H1 (cell line): ENCODE measurements at regions not wholly inside any gene's neighbourhood (a gene's known extent, or its start where the extent isn't known, plus 50 kb on each side); places are given as distances from the start of the nearest gene placed in this dataset.

ENCODE experiments used
- CTCF ChIA-PET: fragments of 300-600 bp; sonication (Branson Sonifier 250); formaldehyde crosslinking; loops from one replicate; lab custom pipeline; 2021; ENCODE audit not compliant: partially characterized antibody; lab: Charles Lee
- POLR2A ChIA-PET: fragments of 300-600 bp; sonication (Branson Sonifier 250); formaldehyde crosslinking; loops from one replicate; lab custom pipeline; 2021; ENCODE audit warnings: inconsistent platforms; ENCODE audit not compliant: partially characterized antibody; lab: Charles Lee
- DNase-seq, 2 experiments: peaks; one replicate each; pipeline versions ENCODE4 v3.0.0 to v3.0.0-alpha.2; 2010 to 2022; ENCODE audit warnings: low spot score in 2 of 2, low read depth in 1 of 2, mixed read lengths in 1 of 2
- FAIRE-seq: peaks from 2 replicates; lab custom pipeline; 2011; peaks lifted over from hg19 to GRCh38; lab: Jason Lieb, UNC
- H2AFZ ChIP-seq: 2 replicates; pipeline ENCODE4 v1.8.1; 2012; ENCODE audit warnings: low read length, inconsistent platforms
- H2AK5ac ChIP-seq: 2 replicates; pipeline ENCODE4 v1.6.1; 2013; ENCODE audit warnings: low read depth, low read length
- H2BK120ac ChIP-seq: replicated peaks from 2 replicates; pipeline ENCODE3; 2013; ENCODE audit warnings: low read depth, low read length, inconsistent platforms
- H2BK12ac ChIP-seq: 2 replicates; pipeline ENCODE4 v1.6.1; 2013; ENCODE audit warnings: low read depth, low read length
- H2BK15ac ChIP-seq: 2 replicates; pipeline ENCODE4 v1.6.1; 2013; ENCODE audit warnings: low read length
- H2BK20ac ChIP-seq: 2 replicates; pipeline ENCODE4 v1.6.1; 2013; ENCODE audit warnings: low read length
- H2BK5ac ChIP-seq: 2 replicates; pipeline ENCODE4 v1.6.1; 2013; ENCODE audit warnings: low read depth, low read length
- H3K14ac ChIP-seq: 2 replicates; pipeline ENCODE4 v1.6.1; 2013; ENCODE audit warnings: inconsistent platforms; ENCODE audit not compliant: insufficient read length
- H3K18ac ChIP-seq: 2 replicates; pipeline ENCODE4 v1.6.1; 2013; ENCODE audit warnings: low read length; ENCODE audit errors: extremely low read depth
- H3K23ac ChIP-seq: 2 replicates; pipeline ENCODE4 v1.6.1; 2013; ENCODE audit warnings: inconsistent platforms; ENCODE audit not compliant: insufficient read length
- H3K23me2 ChIP-seq: 2 replicates; pipeline ENCODE4 v1.6.1; 2013; ENCODE audit warnings: low read depth, low read length
- H3K27ac ChIP-seq: 2 replicates; pipeline ENCODE4 v1.6.1; 2011; ENCODE audit warnings: low read depth, low read length, inconsistent platforms
- H3K27me3 ChIP-seq, 4 experiments: replicated peaks in 1 of 4; 1 replicate in 1 of 4; 2 replicates in 3 of 4; pipeline versions ENCODE4 v1.6.1 to v1.8.1; 2011 to 2013; ENCODE audit warnings: low read length in 3 of 4, mild to moderate bottlenecking in 3 of 4, inconsistent platforms in 2 of 4, mixed read lengths in 2 of 4, moderate library complexity in 1 of 4; ENCODE audit not compliant: control insufficient read depth in 3 of 4, insufficient read depth in 3 of 4; ENCODE audit errors: extremely low read depth in 1 of 4
- H3K36me3 ChIP-seq, 4 experiments: 2 replicates each; pipeline versions ENCODE4 v1.6.1 to v1.8.1; 2011 to 2013; ENCODE audit warnings: mild to moderate bottlenecking in 4 of 4, low read length in 3 of 4, moderate library complexity in 2 of 4, control low read depth in 1 of 4, inconsistent platforms in 1 of 4; ENCODE audit not compliant: insufficient read depth in 4 of 4, control insufficient read depth in 2 of 4
- H3K4ac ChIP-seq: replicated peaks from 2 replicates; pipeline ENCODE3; 2013; ENCODE audit warnings: low read length, low read depth, mixed read lengths, inconsistent platforms; ENCODE audit not compliant: insufficient read length
- H3K4me1 ChIP-seq, 4 experiments: replicated peaks in 1 of 4; 1 replicate in 1 of 4; 2 replicates in 3 of 4; pipeline versions ENCODE4 v1.6.1 to v1.8.1; 2011 to 2013; ENCODE audit warnings: low read length in 3 of 4, inconsistent platforms in 2 of 4, mixed read lengths in 1 of 4; ENCODE audit not compliant: insufficient read depth in 4 of 4, control insufficient read depth in 3 of 4
- H3K4me2 ChIP-seq, 2 experiments: 2 replicates each; pipeline versions ENCODE4 v1.6.1 to v1.8.1; 2011 to 2013; ENCODE audit warnings: low read depth in 2 of 2, low read length in 2 of 2, control low read depth in 1 of 2, inconsistent platforms in 1 of 2, mild to moderate bottlenecking in 1 of 2; ENCODE audit not compliant: insufficient read depth in 1 of 2
- H3K4me3 ChIP-seq, 4 experiments: fragments of 200-600, 300-600 bp in 1 of 4; sonication (generic), shearing (Covaris generic), sonication (Bioruptor Twin) in 1 of 4; 2 replicates each; pipeline versions ENCODE4 v1.5.1 to v1.8.1; 2011 to 2016; ENCODE audit warnings: low read length in 4 of 4, low read depth in 3 of 4, control low read depth in 2 of 4, inconsistent platforms in 2 of 4, mild to moderate bottlenecking in 2 of 4, mixed read lengths in 1 of 4, moderate library complexity in 1 of 4; ENCODE audit not compliant: insufficient read depth in 2 of 4; ENCODE audit errors: extremely low read depth in 1 of 4
- H3K56ac ChIP-seq: replicated peaks from 2 replicates; pipeline ENCODE3; 2013; ENCODE audit warnings: low read depth, mild to moderate bottlenecking, mixed read lengths, low read length, inconsistent platforms; ENCODE audit not compliant: insufficient read length
- H3K79me1 ChIP-seq: 2 replicates; pipeline ENCODE4 v1.6.1; 2013; ENCODE audit warnings: low read depth, low read length, control low read depth
- H3K79me2 ChIP-seq, 2 experiments: 2 replicates each; pipeline versions ENCODE4 v1.6.1 to v1.8.1; 2012 to 2013; ENCODE audit warnings: low read length in 2 of 2, mild to moderate bottlenecking in 2 of 2, inconsistent platforms in 1 of 2; ENCODE audit not compliant: insufficient read depth in 2 of 2, control insufficient read depth in 1 of 2
- H3K9ac ChIP-seq, 4 experiments: replicated peaks in 1 of 4; 1 replicate in 1 of 4; 2 replicates in 3 of 4; pipeline versions ENCODE4 v1.6.1 to v1.8.1; 2011 to 2013; ENCODE audit warnings: low read depth in 3 of 4, low read length in 3 of 4, control low read depth in 2 of 4, mild to moderate bottlenecking in 2 of 4, moderate library complexity in 2 of 4, inconsistent platforms in 1 of 4; ENCODE audit errors: extremely low read depth in 1 of 4
- H3K9me3 ChIP-seq, 2 experiments: 2 replicates each; pipeline versions ENCODE4 v1.6.1 to v1.8.1; 2012 to 2013; ENCODE audit warnings: mild to moderate bottlenecking in 2 of 2, moderate library complexity in 2 of 2, control low read depth in 1 of 2, inconsistent platforms in 1 of 2, low read depth in 1 of 2, low read length in 1 of 2, mixed read lengths in 1 of 2; ENCODE audit not compliant: insufficient read depth in 2 of 2
- H4K20me1 ChIP-seq, 2 experiments: replicated peaks in 1 of 2; 2 replicates each; pipeline versions ENCODE3 to v1.8.1; 2011 to 2013; ENCODE audit warnings: inconsistent platforms in 2 of 2, low read length in 2 of 2, mild to moderate bottlenecking in 1 of 2; ENCODE audit not compliant: insufficient read depth in 2 of 2, control insufficient read depth in 1 of 2
- H4K5ac ChIP-seq: 2 replicates; pipeline ENCODE4 v1.6.1; 2013; ENCODE audit warnings: low read length, low read depth, mixed read lengths, inconsistent platforms; ENCODE audit not compliant: insufficient read length
- H4K8ac ChIP-seq: 2 replicates; pipeline ENCODE4 v1.8.0; 2013; ENCODE audit warnings: mild to moderate bottlenecking, moderate library complexity, low read length, inconsistent platforms; ENCODE audit not compliant: insufficient read depth; ENCODE audit errors: extremely low read depth
- H4K91ac ChIP-seq: replicated peaks from 2 replicates; pipeline ENCODE3; 2013; ENCODE audit warnings: low read length, mixed read lengths, inconsistent platforms; ENCODE audit not compliant: insufficient read length
- ATF3 ChIP-seq: IDR thresholded peaks from 2 replicates; pipeline ENCODE4 v1.6.1; 2011; ENCODE audit warnings: low read depth, mild to moderate bottlenecking, low read length; ENCODE audit not compliant: insufficient read depth
- RAD21 ChIP-seq, 2 experiments: IDR thresholded peaks in 1 of 2; conservative IDR thresholded peaks in 1 of 2; 2 replicates each; pipeline ENCODE4 v1.6.1; 2011; ENCODE audit warnings: low read depth in 2 of 2, low read length in 2 of 2, improper control_type of control experiment in 1 of 2, inconsistent platforms in 1 of 2, mild to moderate bottlenecking in 1 of 2, moderate library complexity in 1 of 2
- RXRA ChIP-seq: IDR thresholded peaks from 2 replicates; pipeline ENCODE4 v1.6.1; 2011; ENCODE audit warnings: low read depth, mild to moderate bottlenecking, low read length, moderate library complexity; ENCODE audit not compliant: insufficient read depth
- SIN3A ChIP-seq, 2 experiments: IDR thresholded peaks in 1 of 2; conservative IDR thresholded peaks in 1 of 2; 2 replicates each; pipeline ENCODE4 v1.6.1; 2011 to 2012; ENCODE audit warnings: low read length in 2 of 2, improper control_type of control experiment in 1 of 2, low read depth in 1 of 2, mild to moderate bottlenecking in 1 of 2
- YY1 ChIP-seq: IDR thresholded peaks from 2 replicates; pipeline ENCODE4 v1.6.1; 2011; ENCODE audit warnings: low read depth, mild to moderate bottlenecking, low read length
- WGBS, 2 experiments: shearing (Covaris generic) in 1 of 2; methylation state at CpG; one replicate each; pipeline versions ENCODE4 v1.1.6 to v1.1.7; 2013 to 2015; ENCODE audit warnings: low lambda C conversion rate in 2 of 2, mixed read lengths in 2 of 2, inconsistent platforms in 1 of 2, low coverage in 1 of 2, missing lambda C conversion rate in 1 of 2; ENCODE audit not compliant: insufficient replicate concordance in 2 of 2, insufficient coverage in 1 of 2, insufficient read length in 1 of 2; ENCODE audit errors: extremely low coverage in 1 of 2, missing lambda C conversion rate in 1 of 2; 5-methylcytosine and 5-hydroxymethylcytosine counted together
- TF ChIP-seq, protein P1 (sequence below): IDR thresholded peaks from 2 replicates; pipeline ENCODE4 v1.6.1; 2011; ENCODE audit warnings: low read length, improper control_type of control experiment

DNA sequence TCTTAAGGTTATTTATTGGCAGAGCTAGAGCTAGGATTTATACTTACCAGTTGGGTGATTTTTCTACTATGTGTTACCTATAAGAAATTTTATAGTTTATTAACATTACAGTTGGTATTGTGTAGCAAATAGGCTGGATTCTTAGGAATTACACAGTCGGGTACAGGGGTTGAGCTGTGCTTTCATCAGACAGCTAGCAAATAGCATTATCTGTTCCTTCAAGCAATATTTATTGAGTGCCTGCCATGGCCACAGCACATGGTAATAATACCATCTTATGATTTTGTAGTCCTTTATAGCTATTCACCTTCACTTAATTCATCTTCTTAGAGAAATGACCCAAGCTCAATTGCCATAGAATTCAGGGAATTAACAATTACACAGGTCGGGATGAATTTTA, 109.4 kb upstream of the PACRGL start:
- Histone ChIP-seq H2BK15ac (no peak overlapping the region), H2AK5ac (no peak overlapping the region), H3K23ac (no peak overlapping the region), H3K14ac (no peak overlapping the region), H3K27me3 (no peaks in the 10 kb centered on the region), H3K56ac (no peak overlapping the region), H2BK5ac (no peak overlapping the region), H2BK120ac (no peak overlapping the region), H4K91ac (no peak overlapping the region), H3K4me3 (no peak overlapping the region), H3K23me2 (no peaks in the 10 kb centered on the region), H2BK12ac (no peak overlapping the region), H3K9me3 (no peaks in the 10 kb centered on the region), H3K4me1 (peaks cover 0 to 3% (median 1%) of the 10 kb centered on the region in 4 experiments; a peak in 2 of 7 replicates), H3K18ac (no peak overlapping the region), H3K27ac (no peak overlapping the region), H3K4me2 (no peak overlapping the region), H2BK20ac (no peak overlapping the region), H3K79me1 (no peaks in the 10 kb centered on the region), H2AFZ (no peak overlapping the region), H4K8ac (no peak overlapping the region), H3K36me3 (no peaks in the 10 kb centered on the region), H3K79me2 (no peaks in the 10 kb centered on the region), H4K5ac (no peak overlapping the region), H3K9ac (no peak overlapping the region), H4K20me1 (no peaks in the 10 kb centered on the region), H3K4ac (no peak overlapping the region)
- 83% methylated on average over 2 of the region's 2 CpGs; no CpG with 5 or more reads in 1 of the 2 experiments for WGBS, 2 experiments
- CTCF ChIA-PET = interaction anchor here (1.1 kb wide), 1 partner anchor 10 kb away, joined by 3 read pairs; no protein-coding TSS in a partner anchor
- DNase-seq (no peak), FAIRE-seq (no peak)
- TF ChIP-seq RXRA = no peak
- TF ChIP-seq SIN3A (conservative IDR thresholded peaks at IDR 0.05 in 1 of 2, IDR thresholded peaks at IDR 0.05 in 1 of 2; ENCODE audit: low read depth in 1 of 2, low read length in 2 of 2) = no peak
- TF ChIP-seq, protein P1, sequence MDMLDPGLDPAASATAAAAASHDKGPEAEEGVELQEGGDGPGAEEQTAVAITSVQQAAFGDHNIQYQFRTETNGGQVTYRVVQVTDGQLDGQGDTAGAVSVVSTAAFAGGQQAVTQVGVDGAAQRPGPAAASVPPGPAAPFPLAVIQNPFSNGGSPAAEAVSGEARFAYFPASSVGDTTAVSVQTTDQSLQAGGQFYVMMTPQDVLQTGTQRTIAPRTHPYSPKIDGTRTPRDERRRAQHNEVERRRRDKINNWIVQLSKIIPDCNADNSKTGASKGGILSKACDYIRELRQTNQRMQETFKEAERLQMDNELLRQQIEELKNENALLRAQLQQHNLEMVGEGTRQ = no peak
- TF ChIP-seq RAD21 (IDR thresholded peaks at IDR 0.05 in 1 of 2, conservative IDR thresholded peaks at IDR 0.05 in 1 of 2; ENCODE audit: low read depth in 2 of 2, low read length in 2 of 2) = no peak
- no peak for TF ChIP-seq ATF3
- no peak for TF ChIP-seq YY1
- POLR2A ChIA-PET = no interaction called here
